AG09319 (cell line): ENCODE measurements at regions not wholly inside any gene's neighbourhood (a gene's known extent, or its start where the extent isn't known, plus 50 kb on each side); places are given as distances from the start of the nearest gene placed in this dataset.

ENCODE experiments used
- DNase-seq: peaks from one replicate; pipeline ENCODE4 v3.0.0-alpha.2; 2010; ENCODE audit warnings: low read depth; ENCODE audit errors: extremely low read depth
- CTCF ChIP-seq: IDR thresholded peaks from 2 replicates; pipeline ENCODE4 v1.5.1; 2011; ENCODE audit warnings: low read depth, mild to moderate bottlenecking, inconsistent platforms, low read length, moderate library complexity

GRCh38 chr1:101102426-101103156 is 77.0 kb upstream of the DPH5 start:
- TF ChIP-seq CTCF, result no peak
- DNase-seq, result no peak

- DNase-seq, result no peak
- TF ChIP-seq CTCF, result no peak
Measured at GRCh38 chr1:101101360-101101759, 75.8 kb upstream of the DPH5 start.

- TF ChIP-seq CTCF, result no peak
Measured at GRCh38 chr1:101100674-101101073, 75.1 kb upstream of the DPH5 start.

GRCh38 chr1:101098907-101099306 is 73.3 kb upstream of the DPH5 start:
- no peak for DNase-seq

More at GRCh38 chr1:101100674-101101073, 75.1 kb upstream of the DPH5 start:
- DNase-seq, result no peak

GRCh38 chr1:101098327-101098726 is 72.7 kb upstream of the DPH5 start:
- no peak for DNase-seq
- no peak for TF ChIP-seq CTCF

More at GRCh38 chr1:101098907-101099306, 73.3 kb upstream of the DPH5 start:
- no peak for TF ChIP-seq CTCF

GRCh38 chr1:101089613-101090338 is 64.2 kb upstream of the DPH5 start:
- no peak for TF ChIP-seq CTCF

GRCh38 chr1:101088431-101088830 is 62.8 kb upstream of the DPH5 start:
- DNase-seq, result no peak
- no peak for TF ChIP-seq CTCF

More at GRCh38 chr1:101089613-101090338, 64.2 kb upstream of the DPH5 start:
- DNase-seq, result no peak
